Lower leg skin (tissue), 3 donors: ENCODE measurements at regions not wholly inside any gene's neighbourhood (a gene's known extent, or its start where the extent isn't known, plus 50 kb on each side); places are given as distances from the start of the nearest gene placed in this dataset.

ENCODE experiments used
- CTCF ChIP-seq, 3 donors: fragments of 450-650 bp; IDR thresholded peaks; one replicate each; pipeline ENCODE4 v1.5.1; 2016; ENCODE audit warnings: antibody characterized with exemption in 3 of 3, mild to moderate bottlenecking in 3 of 3, moderate library complexity in 2 of 3
- POLR2A ChIP-seq, 2 donors: fragments of 450-650 bp; IDR thresholded peaks; one replicate each; pipeline ENCODE4 v1.6.1; 2016 to 2017; ENCODE audit warnings: antibody characterized with exemption in 2 of 2, mild to moderate bottlenecking in 1 of 2, moderate library complexity in 1 of 2

- TF ChIP-seq CTCF (IDR thresholded peaks at IDR 0.05), result no peak
- no peak for TF ChIP-seq POLR2A (IDR thresholded peaks at IDR 0.05)
These were observed 291.1 kb downstream of the FOXL1 start for GRCh38 chr16:86869288-86870022.
